ENCODE measurements at regions not wholly inside any gene's neighbourhood (a gene's known extent, or its start where the extent isn't known, plus 50 kb on each side); places are given as distances from the start of the nearest gene placed in this dataset.

DNA sequence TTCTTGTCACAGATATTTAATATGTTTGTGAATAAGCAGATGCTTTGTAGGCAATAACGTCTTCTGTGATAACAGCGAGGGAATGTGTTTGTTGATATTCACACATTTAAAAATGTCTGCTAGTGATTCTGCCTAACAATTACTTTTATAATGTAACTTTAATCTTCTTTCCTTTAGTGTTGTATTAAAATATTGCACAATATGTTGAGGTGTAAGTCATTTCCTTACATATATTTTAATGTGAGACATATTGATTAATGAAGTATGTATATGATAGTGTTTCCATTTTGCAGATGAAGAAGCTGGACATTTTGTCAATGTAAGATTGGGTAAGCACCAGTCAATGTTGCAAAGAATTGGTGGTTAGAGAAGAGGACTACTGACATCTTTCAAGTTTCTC, 324.4 kb downstream of the SLITRK1 start:
- Histone ChIP-seq H3K4me3 (replicated peaks; ENCODE audit: insufficient read depth, low read length) (no peak overlapping the region), H3K27ac (replicated peaks) (no peak overlapping the region), H3K27me3 (ENCODE audit: insufficient read depth, poor library complexity, severe bottlenecking) (no peaks in the 10 kb centered on the region)
- TF ChIP-seq POLR2AphosphoS5 (IDR thresholded peaks at IDR 0.05; ENCODE audit: low read depth) (no peak), SPI1 (IDR thresholded peaks at IDR 0.05; ENCODE audit: borderline replicate concordance, low read depth) (no peak), GABPA (IDR thresholded peaks at IDR 0.05; ENCODE audit: low read depth) (no peak)
- TF ChIP-seq, protein P1, sequence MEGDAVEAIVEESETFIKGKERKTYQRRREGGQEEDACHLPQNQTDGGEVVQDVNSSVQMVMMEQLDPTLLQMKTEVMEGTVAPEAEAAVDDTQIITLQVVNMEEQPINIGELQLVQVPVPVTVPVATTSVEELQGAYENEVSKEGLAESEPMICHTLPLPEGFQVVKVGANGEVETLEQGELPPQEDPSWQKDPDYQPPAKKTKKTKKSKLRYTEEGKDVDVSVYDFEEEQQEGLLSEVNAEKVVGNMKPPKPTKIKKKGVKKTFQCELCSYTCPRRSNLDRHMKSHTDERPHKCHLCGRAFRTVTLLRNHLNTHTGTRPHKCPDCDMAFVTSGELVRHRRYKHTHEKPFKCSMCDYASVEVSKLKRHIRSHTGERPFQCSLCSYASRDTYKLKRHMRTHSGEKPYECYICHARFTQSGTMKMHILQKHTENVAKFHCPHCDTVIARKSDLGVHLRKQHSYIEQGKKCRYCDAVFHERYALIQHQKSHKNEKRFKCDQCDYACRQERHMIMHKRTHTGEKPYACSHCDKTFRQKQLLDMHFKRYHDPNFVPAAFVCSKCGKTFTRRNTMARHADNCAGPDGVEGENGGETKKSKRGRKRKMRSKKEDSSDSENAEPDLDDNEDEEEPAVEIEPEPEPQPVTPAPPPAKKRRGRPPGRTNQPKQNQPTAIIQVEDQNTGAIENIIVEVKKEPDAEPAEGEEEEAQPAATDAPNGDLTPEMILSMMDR (IDR thresholded peaks at IDR 0.05; ENCODE audit: insufficient read depth, low read length): no peak
- TF ChIP-seq, protein P2, sequence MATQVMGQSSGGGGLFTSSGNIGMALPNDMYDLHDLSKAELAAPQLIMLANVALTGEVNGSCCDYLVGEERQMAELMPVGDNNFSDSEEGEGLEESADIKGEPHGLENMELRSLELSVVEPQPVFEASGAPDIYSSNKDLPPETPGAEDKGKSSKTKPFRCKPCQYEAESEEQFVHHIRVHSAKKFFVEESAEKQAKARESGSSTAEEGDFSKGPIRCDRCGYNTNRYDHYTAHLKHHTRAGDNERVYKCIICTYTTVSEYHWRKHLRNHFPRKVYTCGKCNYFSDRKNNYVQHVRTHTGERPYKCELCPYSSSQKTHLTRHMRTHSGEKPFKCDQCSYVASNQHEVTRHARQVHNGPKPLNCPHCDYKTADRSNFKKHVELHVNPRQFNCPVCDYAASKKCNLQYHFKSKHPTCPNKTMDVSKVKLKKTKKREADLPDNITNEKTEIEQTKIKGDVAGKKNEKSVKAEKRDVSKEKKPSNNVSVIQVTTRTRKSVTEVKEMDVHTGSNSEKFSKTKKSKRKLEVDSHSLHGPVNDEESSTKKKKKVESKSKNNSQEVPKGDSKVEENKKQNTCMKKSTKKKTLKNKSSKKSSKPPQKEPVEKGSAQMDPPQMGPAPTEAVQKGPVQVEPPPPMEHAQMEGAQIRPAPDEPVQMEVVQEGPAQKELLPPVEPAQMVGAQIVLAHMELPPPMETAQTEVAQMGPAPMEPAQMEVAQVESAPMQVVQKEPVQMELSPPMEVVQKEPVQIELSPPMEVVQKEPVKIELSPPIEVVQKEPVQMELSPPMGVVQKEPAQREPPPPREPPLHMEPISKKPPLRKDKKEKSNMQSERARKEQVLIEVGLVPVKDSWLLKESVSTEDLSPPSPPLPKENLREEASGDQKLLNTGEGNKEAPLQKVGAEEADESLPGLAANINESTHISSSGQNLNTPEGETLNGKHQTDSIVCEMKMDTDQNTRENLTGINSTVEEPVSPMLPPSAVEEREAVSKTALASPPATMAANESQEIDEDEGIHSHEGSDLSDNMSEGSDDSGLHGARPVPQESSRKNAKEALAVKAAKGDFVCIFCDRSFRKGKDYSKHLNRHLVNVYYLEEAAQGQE (IDR thresholded peaks at IDR 0.05; ENCODE audit: insufficient replicate concordance, low read depth): no peak
- DNase-seq (ENCODE audit: low read depth in 1 of 2, low spot score in 1 of 2): no peak

DNA sequence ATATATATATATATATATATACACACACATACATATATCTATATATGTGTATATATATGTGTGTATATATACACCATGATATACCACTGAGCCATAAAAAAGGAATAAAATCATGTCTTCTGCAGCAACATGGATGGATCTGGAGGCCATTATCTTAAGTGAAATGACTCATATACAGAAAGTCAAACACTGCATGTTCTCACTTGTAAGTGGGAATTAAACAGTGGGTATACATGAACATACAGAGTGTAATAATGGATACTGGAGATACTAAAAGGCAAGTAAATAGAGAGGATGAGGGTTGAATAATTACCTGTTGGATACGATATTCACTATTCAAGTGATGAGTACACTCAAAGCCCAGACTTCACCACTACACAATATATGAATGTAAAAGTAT, 332.6 kb downstream of the SLITRK1 start:
- Histone ChIP-seq H3K4me3 (replicated peaks; ENCODE audit: insufficient read depth, low read length) (no peak overlapping the region), H3K27me3 (ENCODE audit: insufficient read depth, poor library complexity, severe bottlenecking) (no peaks in the 10 kb centered on the region), H3K27ac (replicated peaks) (no peak overlapping the region)
- no peak for DNase-seq (ENCODE audit: low read depth in 1 of 2, low spot score in 1 of 2)
- TF ChIP-seq, protein P1 (IDR thresholded peaks at IDR 0.05; ENCODE audit: insufficient read depth, low read length): no peak
- no peak for TF ChIP-seq GABPA (IDR thresholded peaks at IDR 0.05; ENCODE audit: low read depth)
- TF ChIP-seq, protein P2 (IDR thresholded peaks at IDR 0.05; ENCODE audit: insufficient replicate concordance, low read depth): no peak
- no peak for TF ChIP-seq SPI1 (IDR thresholded peaks at IDR 0.05; ENCODE audit: borderline replicate concordance, low read depth)
- TF ChIP-seq POLR2AphosphoS5 (IDR thresholded peaks at IDR 0.05; ENCODE audit: low read depth): no peak

DNA sequence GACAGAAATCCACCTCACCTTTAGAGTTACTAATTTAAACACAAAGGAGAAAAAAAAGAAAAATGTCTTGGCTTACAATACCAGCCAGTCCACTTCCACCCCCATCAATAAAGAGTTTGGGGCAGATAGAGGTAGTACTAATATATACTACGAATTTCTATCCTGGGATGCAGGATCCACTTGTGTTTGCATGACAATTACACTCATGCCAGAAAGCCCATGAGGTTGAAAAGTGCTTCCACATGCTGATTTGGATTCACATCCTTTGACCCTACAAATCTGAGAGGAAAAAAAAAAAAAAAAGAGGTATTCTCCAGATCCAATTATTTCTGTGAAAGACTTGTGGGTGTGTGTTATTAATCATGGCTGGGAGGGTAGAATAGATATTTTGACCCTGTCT, 335.2 kb downstream of the SLITRK1 start:
- Histone ChIP-seq H3K27me3 (ENCODE audit: insufficient read depth, poor library complexity, severe bottlenecking) (no peaks in the 10 kb centered on the region), H3K27ac (replicated peaks) (no peak overlapping the region), H3K4me3 (replicated peaks; ENCODE audit: insufficient read depth, low read length) (no peak overlapping the region)
- DNase-seq (ENCODE audit: low read depth in 1 of 2, low spot score in 1 of 2): no peak
- TF ChIP-seq, protein P2 (IDR thresholded peaks at IDR 0.05; ENCODE audit: insufficient replicate concordance, low read depth): no peak
- TF ChIP-seq SPI1 (IDR thresholded peaks at IDR 0.05; ENCODE audit: borderline replicate concordance, low read depth) (no peak), GABPA (IDR thresholded peaks at IDR 0.05; ENCODE audit: low read depth) (no peak), POLR2AphosphoS5 (IDR thresholded peaks at IDR 0.05; ENCODE audit: low read depth) (no peak)
- TF ChIP-seq, protein P1 (IDR thresholded peaks at IDR 0.05; ENCODE audit: insufficient read depth, low read length): no peak

All from HL-60 (cell line).